SK-N-SH (cell line): ENCODE measurements at regions not wholly inside any gene's neighbourhood (a gene's known extent, or its start where the extent isn't known, plus 50 kb on each side); places are given as distances from the start of the nearest gene placed in this dataset.

Source experiments
- CTCF ChIA-PET: fragments of 300-600, 350-600 bp; formaldehyde crosslinking; extraction: SDS; loops from one replicate; lab custom pipeline; 2021; lab: Yijun Ruan, JAX
- POLR2A ChIA-PET: fragments of 350-600 bp; sonication (Branson Sonifier 250); formaldehyde crosslinking; extraction: SDS; loops from one replicate; lab custom pipeline; 2020; ENCODE audit warnings: antibody characterized with exemption, inconsistent platforms; lab: Yijun Ruan, JAX
- DNase-seq: peaks from one replicate; pipeline ENCODE4 v3.0.0; 2012
- H2AFZ ChIP-seq: fragments of 200-600 bp; sonication (generic); 2 replicates; pipeline ENCODE4 v1.8.1; 2016; ENCODE audit warnings: antibody characterized with exemption, mild to moderate bottlenecking, low read depth
- H3F3A ChIP-seq: fragments of 200-600 bp; sonication (generic); replicated peaks from 2 replicates; pipeline ENCODE3; 2016; ENCODE audit warnings: antibody characterized with exemption, mild to moderate bottlenecking; ENCODE audit not compliant: insufficient read depth
- H3K27ac ChIP-seq, 2 experiments: fragments of 200-500 bp in 1 of 2; fragments of 200-600 bp in 1 of 2; sonication (Bioruptor generic) in 1 of 2; sonication (generic), shearing (Covaris generic) in 1 of 2; 2 replicates each; pipeline versions ENCODE4 v1.5.1 to v1.6.1; 2014 to 2016; ENCODE audit warnings: low read depth in 2 of 2, inconsistent platforms in 1 of 2, low read length in 1 of 2, mild to moderate bottlenecking in 1 of 2, mixed read lengths in 1 of 2
- H3K27me3 ChIP-seq: fragments of 200-600 bp; sonication (generic), shearing (Covaris generic); 2 replicates; pipeline ENCODE4 v1.6.1; 2016; ENCODE audit warnings: mixed run types; ENCODE audit not compliant: insufficient read depth
- H3K36me3 ChIP-seq, 2 experiments: fragments of 200-500 bp in 1 of 2; fragments of 200-600 bp in 1 of 2; sonication (Bioruptor generic) in 1 of 2; sonication (generic) in 1 of 2; replicated peaks in 1 of 2; 2 replicates each; pipeline versions ENCODE3 to v1.5.1; 2014 to 2016; ENCODE audit warnings: low read length in 1 of 2, mild to moderate bottlenecking in 1 of 2; ENCODE audit not compliant: insufficient read depth in 2 of 2, control insufficient read depth in 1 of 2
- H3K4me1 ChIP-seq, 2 experiments: fragments of 200-500 bp in 1 of 2; fragments of 200-600 bp in 1 of 2; sonication (Bioruptor generic) in 1 of 2; sonication (generic), shearing (Covaris generic) in 1 of 2; 2 replicates each; pipeline versions ENCODE4 v1.5.1 to v1.6.1; 2014 to 2016; ENCODE audit warnings: low read depth in 1 of 2, low read length in 1 of 2, mixed run types in 1 of 2; ENCODE audit not compliant: insufficient read depth in 2 of 2, control insufficient read depth in 1 of 2
- H3K4me2 ChIP-seq: fragments of 200-600 bp; sonication (generic), shearing (Covaris generic); 2 replicates; pipeline ENCODE4 v1.6.1; 2017; ENCODE audit warnings: mixed run types
- H3K4me3 ChIP-seq, 2 experiments: fragments of 200-500 bp in 1 of 2; fragments of 200-600 bp in 1 of 2; sonication (Bioruptor generic) in 1 of 2; sonication (generic), shearing (Covaris generic) in 1 of 2; 2 replicates each; pipeline versions ENCODE4 v1.5.1 to v1.8.1; 2014 to 2016; ENCODE audit warnings: low read depth in 2 of 2, inconsistent platforms in 1 of 2, low read length in 1 of 2, mild to moderate bottlenecking in 1 of 2, mixed read lengths in 1 of 2, moderate library complexity in 1 of 2
- H3K79me2 ChIP-seq: fragments of 200-600 bp; sonication (generic); 2 replicates; pipeline ENCODE4 v1.8.1; 2017; ENCODE audit warnings: mild to moderate bottlenecking; ENCODE audit not compliant: insufficient read depth
- H3K9ac ChIP-seq: fragments of 200-600 bp; sonication (generic); 2 replicates; pipeline ENCODE4 v1.6.1; 2017; ENCODE audit warnings: mixed run types
- H3K9me2 ChIP-seq: fragments of 200-600 bp; sonication (generic); 2 replicates; pipeline ENCODE4 v1.6.1; 2017; ENCODE audit warnings: mixed run types
- H3K9me3 ChIP-seq: fragments of 200-600 bp; sonication (generic); 2 replicates; pipeline ENCODE4 v1.6.1; 2017; ENCODE audit warnings: mixed run types, mild to moderate bottlenecking, moderate library complexity
- H4K20me1 ChIP-seq: fragments of 200-600 bp; sonication (generic); 2 replicates; pipeline ENCODE4 v1.6.1; 2017; ENCODE audit warnings: mild to moderate bottlenecking, mixed run types; ENCODE audit not compliant: insufficient read depth
- CHD2 ChIP-seq: fragments of 150-350 bp; IDR thresholded peaks from 2 replicates; pipeline ENCODE4 v1.6.1; 2018; ENCODE audit warnings: low read length; ENCODE audit not compliant: partially characterized antibody
- ELF1 ChIP-seq: IDR thresholded peaks from 2 replicates; pipeline ENCODE4 v1.4.0; 2012
- EP300 ChIP-seq, 2 experiments: IDR thresholded peaks; 2 replicates each; pipeline versions ENCODE4 v1.4.0 to v1.6.1; 2012; ENCODE audit warnings: borderline replicate concordance in 1 of 2, low read depth in 1 of 2, low read length in 1 of 2
- FOSL2 ChIP-seq: IDR thresholded peaks from 2 replicates; pipeline ENCODE4 v1.4.0; 2012; ENCODE audit warnings: low read depth, mild to moderate bottlenecking, moderate library complexity, borderline replicate concordance
- GATA2 ChIP-seq: sonication (generic); formaldehyde crosslinking; IDR thresholded peaks from 2 replicates; pipeline ENCODE4 v1.5.0; 2020; ENCODE audit warnings: mild to moderate bottlenecking, missing genetic modification reagents
- NFIC ChIP-seq: IDR thresholded peaks from 2 replicates; pipeline ENCODE4 v1.4.0; 2012; ENCODE audit warnings: borderline replicate concordance
- NRF1 ChIP-seq: IDR thresholded peaks from 2 replicates; pipeline ENCODE4 v1.6.1; 2012; ENCODE audit warnings: low read depth, mild to moderate bottlenecking, low read length
- POLR2AphosphoS5 ChIP-seq: IDR thresholded peaks from 2 replicates; pipeline ENCODE4 v1.6.1; 2012; ENCODE audit warnings: low read depth, low read length
- RFX5 ChIP-seq: IDR thresholded peaks from 2 replicates; pipeline ENCODE4 v1.6.1; 2012; ENCODE audit warnings: mild to moderate bottlenecking, improper control_type of control experiment, low read length
- SIN3A ChIP-seq: IDR thresholded peaks from 2 replicates; pipeline ENCODE4 v1.6.1; 2012; ENCODE audit warnings: low read depth, mild to moderate bottlenecking, low read length, moderate library complexity, borderline replicate concordance
- SMC3 ChIP-seq: IDR thresholded peaks from 2 replicates; pipeline ENCODE4 v1.6.1; 2012; ENCODE audit warnings: low read depth, low read length, improper control_type of control experiment
- TCF12 ChIP-seq: IDR thresholded peaks from 2 replicates; pipeline ENCODE4 v1.4.0; 2012
- TEAD4 ChIP-seq: IDR thresholded peaks from 2 replicates; pipeline ENCODE4 v1.4.0; 2012; ENCODE audit warnings: mild to moderate bottlenecking, borderline replicate concordance; ENCODE audit not compliant: insufficient read depth
- WGBS: methylation state at CpG from one replicate; pipeline ENCODE4 v1.1.6; 2017; ENCODE audit warnings: low lambda C conversion rate; 5-methylcytosine and 5-hydroxymethylcytosine counted together
- TF ChIP-seq, protein P1 (sequence below): IDR thresholded peaks from 2 replicates; pipeline ENCODE4 v1.6.1; 2012; ENCODE audit warnings: mild to moderate bottlenecking, low read depth, low read length, moderate library complexity
- TF ChIP-seq, protein P2 (sequence below): fragments of 200-600 bp; sonication (generic); IDR thresholded peaks from 2 replicates; pipeline ENCODE4 v1.6.1; 2017; ENCODE audit warnings: antibody characterized with exemption, mild to moderate bottlenecking, moderate library complexity
- TF ChIP-seq, protein P3 (sequence below): IDR thresholded peaks from 2 replicates; pipeline ENCODE4 v1.4.0; 2012; ENCODE audit warnings: low read depth
- TF ChIP-seq, protein P4 (sequence below): IDR thresholded peaks from 2 replicates; pipeline ENCODE4; 2012

DNA sequence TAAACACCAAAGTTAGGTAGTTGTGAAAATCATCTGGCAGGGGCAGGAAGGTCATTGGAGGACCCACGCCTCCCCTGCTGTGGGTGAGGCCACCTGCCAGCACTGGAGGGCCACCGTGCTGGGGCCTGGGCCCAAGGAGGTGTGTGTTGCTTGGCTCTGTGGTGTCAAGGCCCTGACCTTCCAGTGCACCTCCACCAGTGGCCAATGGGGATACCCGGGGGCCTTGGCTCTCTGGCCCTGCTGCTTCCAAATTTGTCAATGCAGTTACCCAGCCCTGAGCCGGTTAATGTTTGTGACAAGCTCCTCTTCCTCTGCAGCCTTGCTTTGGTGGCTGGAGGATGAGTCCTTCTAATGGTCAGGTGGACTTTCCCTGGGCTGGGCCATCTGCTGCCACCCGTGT is 150.2 kb downstream of the KLF13 start:
- no peak for TF ChIP-seq SMC3
- no peak for TF ChIP-seq SIN3A
- no peak for TF ChIP-seq RFX5
- TF ChIP-seq NRF1: no peak
- TF ChIP-seq ELF1: no peak
- TF ChIP-seq, protein P1, sequence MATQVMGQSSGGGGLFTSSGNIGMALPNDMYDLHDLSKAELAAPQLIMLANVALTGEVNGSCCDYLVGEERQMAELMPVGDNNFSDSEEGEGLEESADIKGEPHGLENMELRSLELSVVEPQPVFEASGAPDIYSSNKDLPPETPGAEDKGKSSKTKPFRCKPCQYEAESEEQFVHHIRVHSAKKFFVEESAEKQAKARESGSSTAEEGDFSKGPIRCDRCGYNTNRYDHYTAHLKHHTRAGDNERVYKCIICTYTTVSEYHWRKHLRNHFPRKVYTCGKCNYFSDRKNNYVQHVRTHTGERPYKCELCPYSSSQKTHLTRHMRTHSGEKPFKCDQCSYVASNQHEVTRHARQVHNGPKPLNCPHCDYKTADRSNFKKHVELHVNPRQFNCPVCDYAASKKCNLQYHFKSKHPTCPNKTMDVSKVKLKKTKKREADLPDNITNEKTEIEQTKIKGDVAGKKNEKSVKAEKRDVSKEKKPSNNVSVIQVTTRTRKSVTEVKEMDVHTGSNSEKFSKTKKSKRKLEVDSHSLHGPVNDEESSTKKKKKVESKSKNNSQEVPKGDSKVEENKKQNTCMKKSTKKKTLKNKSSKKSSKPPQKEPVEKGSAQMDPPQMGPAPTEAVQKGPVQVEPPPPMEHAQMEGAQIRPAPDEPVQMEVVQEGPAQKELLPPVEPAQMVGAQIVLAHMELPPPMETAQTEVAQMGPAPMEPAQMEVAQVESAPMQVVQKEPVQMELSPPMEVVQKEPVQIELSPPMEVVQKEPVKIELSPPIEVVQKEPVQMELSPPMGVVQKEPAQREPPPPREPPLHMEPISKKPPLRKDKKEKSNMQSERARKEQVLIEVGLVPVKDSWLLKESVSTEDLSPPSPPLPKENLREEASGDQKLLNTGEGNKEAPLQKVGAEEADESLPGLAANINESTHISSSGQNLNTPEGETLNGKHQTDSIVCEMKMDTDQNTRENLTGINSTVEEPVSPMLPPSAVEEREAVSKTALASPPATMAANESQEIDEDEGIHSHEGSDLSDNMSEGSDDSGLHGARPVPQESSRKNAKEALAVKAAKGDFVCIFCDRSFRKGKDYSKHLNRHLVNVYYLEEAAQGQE: no peak
- TF ChIP-seq TCF12: no peak
- TF ChIP-seq, protein P2, sequence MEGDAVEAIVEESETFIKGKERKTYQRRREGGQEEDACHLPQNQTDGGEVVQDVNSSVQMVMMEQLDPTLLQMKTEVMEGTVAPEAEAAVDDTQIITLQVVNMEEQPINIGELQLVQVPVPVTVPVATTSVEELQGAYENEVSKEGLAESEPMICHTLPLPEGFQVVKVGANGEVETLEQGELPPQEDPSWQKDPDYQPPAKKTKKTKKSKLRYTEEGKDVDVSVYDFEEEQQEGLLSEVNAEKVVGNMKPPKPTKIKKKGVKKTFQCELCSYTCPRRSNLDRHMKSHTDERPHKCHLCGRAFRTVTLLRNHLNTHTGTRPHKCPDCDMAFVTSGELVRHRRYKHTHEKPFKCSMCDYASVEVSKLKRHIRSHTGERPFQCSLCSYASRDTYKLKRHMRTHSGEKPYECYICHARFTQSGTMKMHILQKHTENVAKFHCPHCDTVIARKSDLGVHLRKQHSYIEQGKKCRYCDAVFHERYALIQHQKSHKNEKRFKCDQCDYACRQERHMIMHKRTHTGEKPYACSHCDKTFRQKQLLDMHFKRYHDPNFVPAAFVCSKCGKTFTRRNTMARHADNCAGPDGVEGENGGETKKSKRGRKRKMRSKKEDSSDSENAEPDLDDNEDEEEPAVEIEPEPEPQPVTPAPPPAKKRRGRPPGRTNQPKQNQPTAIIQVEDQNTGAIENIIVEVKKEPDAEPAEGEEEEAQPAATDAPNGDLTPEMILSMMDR: no peak
- TF ChIP-seq POLR2AphosphoS5: no peak
- no peak for TF ChIP-seq FOSL2
- TF ChIP-seq CHD2: no peak
- TF ChIP-seq, protein P3, sequence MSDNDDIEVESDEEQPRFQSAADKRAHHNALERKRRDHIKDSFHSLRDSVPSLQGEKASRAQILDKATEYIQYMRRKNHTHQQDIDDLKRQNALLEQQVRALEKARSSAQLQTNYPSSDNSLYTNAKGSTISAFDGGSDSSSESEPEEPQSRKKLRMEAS: no peak
- TF ChIP-seq NFIC: no peak
- TF ChIP-seq GATA2 (CRISPR knock-in tag): no peak
- no peak for TF ChIP-seq TEAD4
- no peak for TF ChIP-seq EP300 (IDR thresholded peaks at IDR 0.05; ENCODE audit: borderline replicate concordance in 1 of 2, low read depth in 1 of 2, low read length in 1 of 2)
- TF ChIP-seq, protein P4, sequence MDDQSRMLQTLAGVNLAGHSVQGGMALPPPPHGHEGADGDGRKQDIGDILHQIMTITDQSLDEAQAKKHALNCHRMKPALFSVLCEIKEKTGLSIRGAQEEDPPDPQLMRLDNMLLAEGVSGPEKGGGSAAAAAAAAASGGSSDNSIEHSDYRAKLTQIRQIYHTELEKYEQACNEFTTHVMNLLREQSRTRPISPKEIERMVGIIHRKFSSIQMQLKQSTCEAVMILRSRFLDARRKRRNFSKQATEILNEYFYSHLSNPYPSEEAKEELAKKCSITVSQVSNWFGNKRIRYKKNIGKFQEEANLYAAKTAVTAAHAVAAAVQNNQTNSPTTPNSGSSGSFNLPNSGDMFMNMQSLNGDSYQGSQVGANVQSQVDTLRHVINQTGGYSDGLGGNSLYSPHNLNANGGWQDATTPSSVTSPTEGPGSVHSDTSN: no peak
- Histone ChIP-seq H3F3A (no peaks in the 10 kb centered on the region), H3K4me3 (no peak overlapping the region), H3K9me2 (no peaks in the 10 kb centered on the region), H4K20me1 (no peaks in the 10 kb centered on the region), H2AFZ (no peak overlapping the region), H3K4me2 (no peak overlapping the region), H3K4me1 (peaks cover 0 to 11% of the 10 kb centered on the region in 2 experiments; a peak in 2 of 4 replicates), H3K27me3 (no peaks in the 10 kb centered on the region), H3K9ac (no peak overlapping the region), H3K27ac (no peak overlapping the region), H3K79me2 (no peaks in the 10 kb centered on the region), H3K9me3 (no peaks in the 10 kb centered on the region), H3K36me3 (no peaks in the 10 kb centered on the region)
- no peak for DNase-seq
- ChIA-PET POLR2A (no interaction called here), CTCF (interaction anchor here (9.5 kb wide), 1 partner anchor 12 kb away, joined by 88 read pairs; no protein-coding TSS in a partner anchor)
- WGBS: 48% methylated on average over 3 of the region's 5 CpGs
